ENCODE measurements at regions not wholly inside any gene's neighbourhood (a gene's known extent, or its start where the extent isn't known, plus 50 kb on each side); places are given as distances from the start of the nearest gene placed in this dataset.

GRCh38 chr9:89872426-89872912 is 267.7 kb downstream of the GADD45G start:
- intact Hi-C loops (cut with DNase I) = no loop called here
- H3K27ac ChIP-seq = no peak overlapping the region
- H3K36me3 ChIP-seq = no peaks in the 10 kb centered on the region
- DNase-seq (ENCODE audit: low spot score in 2 of 2) = no peak
- no peaks in the 10 kb centered on the region for H3K9me3 ChIP-seq
- H3K4me3 ChIP-seq = no peak overlapping the region
- no peaks in the 10 kb centered on the region for H3K4me1 ChIP-seq
- no peaks in the 10 kb centered on the region for H3K27me3 ChIP-seq
- TF ChIP-seq CTCF (IDR thresholded peaks at IDR 0.05) = no peak

- H3K4me3 ChIP-seq = no peak overlapping the region
- peak in 1 of 2 donors; percentile 51 for DNase-seq (ENCODE audit: low spot score in 2 of 2)
- no peaks in the 10 kb centered on the region for H3K27me3 ChIP-seq
- no peak overlapping the region for H3K27ac ChIP-seq
- no peak for TF ChIP-seq CTCF (IDR thresholded peaks at IDR 0.05)
- no peaks in the 10 kb centered on the region for H3K9me3 ChIP-seq
- intact Hi-C loops (cut with DNase I) = no loop called here
- no peaks in the 10 kb centered on the region for H3K36me3 ChIP-seq
- H3K4me1 ChIP-seq = no peaks in the 10 kb centered on the region
Measured at GRCh38 chr9:89872913-89873707, 268.3 kb downstream of the GADD45G start.

GRCh38 chr9:89873801-89874200 is 269.0 kb downstream of the GADD45G start:
- peak in 1 of 2 donors; percentile 54 for DNase-seq (ENCODE audit: low spot score in 2 of 2)
- Histone ChIP-seq H3K27me3 (no peaks in the 10 kb centered on the region), H3K9me3 (no peaks in the 10 kb centered on the region), H3K36me3 (no peaks in the 10 kb centered on the region), H3K27ac (no peak overlapping the region), H3K4me3 (no peak overlapping the region), H3K4me1 (no peaks in the 10 kb centered on the region)
- intact Hi-C loops (cut with DNase I) = no loop called here
- no peak for TF ChIP-seq CTCF (IDR thresholded peaks at IDR 0.05)

- Histone ChIP-seq H3K36me3 (no peaks in the 10 kb centered on the region), H3K4me3 (no peak overlapping the region), H3K27me3 (no peaks in the 10 kb centered on the region), H3K9me3 (no peaks in the 10 kb centered on the region), H3K27ac (peak overlapping the region in 1 of 2 donors; percentile 20), H3K4me1 (no peaks in the 10 kb centered on the region)
- DNase-seq (ENCODE audit: low spot score in 2 of 2) = peak in 1 of 2 donors; percentile 61
- no peak for TF ChIP-seq CTCF (IDR thresholded peaks at IDR 0.05)
- intact Hi-C loops (cut with DNase I) = no loop called here
Measured at GRCh38 chr9:89874351-89875321, 269.8 kb downstream of the GADD45G start.

- no peaks in the 10 kb centered on the region for H3K27me3 ChIP-seq
- no peaks in the 10 kb centered on the region for H3K4me1 ChIP-seq
- peak in 1 of 2 donors; percentile 45 for DNase-seq (ENCODE audit: low spot score in 2 of 2)
- intact Hi-C loops (cut with DNase I) = no loop called here
- H3K4me3 ChIP-seq = no peak overlapping the region
- no peak overlapping the region for H3K27ac ChIP-seq
- TF ChIP-seq CTCF (IDR thresholded peaks at IDR 0.05) = no peak
- H3K36me3 ChIP-seq = no peaks in the 10 kb centered on the region
- no peaks in the 10 kb centered on the region for H3K9me3 ChIP-seq
Measured at GRCh38 chr9:89877051-89878002, 272.5 kb downstream of the GADD45G start.

Data from ascending aorta (tissue), 2 donors.